ENCODE measurements at regions not wholly inside any gene's neighbourhood (a gene's known extent, or its start where the extent isn't known, plus 50 kb on each side); places are given as distances from the start of the nearest gene placed in this dataset.

DNA sequence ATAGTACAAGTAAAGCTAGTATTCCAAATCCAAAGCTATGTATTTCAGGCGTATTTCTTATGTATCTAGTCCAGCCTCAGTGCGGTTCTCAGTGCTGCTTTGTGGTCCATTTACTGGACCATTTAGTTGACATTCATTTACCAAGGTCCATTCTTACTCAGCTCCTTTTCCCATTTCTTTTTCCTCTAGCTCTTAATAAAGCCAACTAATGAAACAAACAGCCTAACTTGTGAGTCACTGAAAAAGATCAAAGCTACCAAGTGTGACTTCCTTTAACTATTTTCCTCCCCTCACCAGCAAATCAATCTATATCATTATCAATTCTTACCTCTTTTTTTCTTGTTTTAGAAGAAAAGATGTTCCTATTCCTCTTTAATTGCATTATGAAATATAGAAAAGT, 64.0 kb downstream of the CYB561 start:
- TF ChIP-seq TARDBP (IDR thresholded peaks at IDR 0.05): no peak
- TF ChIP-seq L3MBTL2 (conservative IDR thresholded peaks at IDR 0.05): no peak
- no peak for TF ChIP-seq ELF4 (IDR thresholded peaks at IDR 0.05)
- TF ChIP-seq BHLHE40 (IDR thresholded peaks at IDR 0.05; ENCODE audit: borderline replicate concordance): no peak
- no peak for TF ChIP-seq SP1 (IDR thresholded peaks at IDR 0.05)

All from HEK293T (cell line).